HG03066 (cell line): ENCODE measurements at regions not wholly inside any gene's neighbourhood (a gene's known extent, or its start where the extent isn't known, plus 50 kb on each side); places are given as distances from the start of the nearest gene placed in this dataset.
"Not testable (repeated sequence)": the region's sequence is repeated elsewhere in the genome, so short reads cannot be mapped to it uniquely, and the experiment has no call there.

Source experiments
- ATAC-seq: cut with Tn5 transposase; IDR thresholded peaks from one replicate; pipeline ENCODE4 v1.9.1; 2021; ENCODE audit warnings: low read depth; ENCODE audit not compliant: unreplicated experiment

GRCh38 chr4:10775132-10775531, 90.6 kb upstream of the CLNK start:
- ATAC-seq, result not testable (repeated sequence)

- ATAC-seq, result no peak
Measured at GRCh38 chr4:10773656-10774055, 89.1 kb upstream of the CLNK start.

- no peak for ATAC-seq
Measured at GRCh38 chr4:10773010-10773409, 88.4 kb upstream of the CLNK start.

GRCh38 chr4:10765386-10765785, 80.8 kb upstream of the CLNK start:
- ATAC-seq, result no peak

GRCh38 chr4:10762561-10762960, 78.0 kb upstream of the CLNK start:
- no peak for ATAC-seq

GRCh38 chr4:10761903-10762302, 77.3 kb upstream of the CLNK start:
- no peak for ATAC-seq

GRCh38 chr4:10760086-10760485, 75.5 kb upstream of the CLNK start:
- ATAC-seq, result no peak

GRCh38 chr4:10758906-10759305, 74.3 kb upstream of the CLNK start:
- ATAC-seq, result no peak

GRCh38 chr4:10753856-10754402, 69.4 kb upstream of the CLNK start:
- ATAC-seq, result no peak

GRCh38 chr4:10753336-10753735, 68.8 kb upstream of the CLNK start:
- ATAC-seq, result no peak

- ATAC-seq, result no peak
Measured at GRCh38 chr4:10750714-10751113, 66.1 kb upstream of the CLNK start.

- peak; percentile 36 for ATAC-seq
Measured at GRCh38 chr4:10747186-10747585, 62.6 kb upstream of the CLNK start.

GRCh38 chr4:10746371-10747171, 62.0 kb upstream of the CLNK start:
- no peak for ATAC-seq

GRCh38 chr4:10743357-10743756, 58.8 kb upstream of the CLNK start:
- peak; percentile 75 for ATAC-seq

- peak; percentile 36 for ATAC-seq
Measured at GRCh38 chr4:10741961-10742699, 57.6 kb upstream of the CLNK start.

- no peak for ATAC-seq
Measured at GRCh38 chr4:10740891-10741620, 56.5 kb upstream of the CLNK start.

GRCh38 chr4:10740251-10740650, 55.7 kb upstream of the CLNK start:
- no peak for ATAC-seq

GRCh38 chr4:10738826-10739489, 54.4 kb upstream of the CLNK start:
- ATAC-seq, result no peak

- ATAC-seq, result no peak
Measured at GRCh38 chr4:10737337-10737736, 52.8 kb upstream of the CLNK start.

- no peak for ATAC-seq
Measured at GRCh38 chr4:10736895-10737294, 52.3 kb upstream of the CLNK start.
